ENCODE measurements at regions not wholly inside any gene's neighbourhood (a gene's known extent, or its start where the extent isn't known, plus 50 kb on each side); places are given as distances from the start of the nearest gene placed in this dataset.
A peak's percentile ranks its signal among the peaks of the same experiment; 100 is the strongest.

GRCh38 chr2:4174796-4175195, 471.4 kb downstream of the DCDC2C start:
- Histone ChIP-seq H3K4me3 (ENCODE audit: low read depth, low read length) (no peak overlapping the region), H3K27ac (no peak overlapping the region), H3K9me3 (ENCODE audit: severe bottlenecking) (peaks cover 11% of the 10 kb centered on the region), H3K36me3 (no peaks in the 10 kb centered on the region), H3K27me3 (ENCODE audit: insufficient read depth, low read depth, severe bottlenecking) (no peaks in the 10 kb centered on the region)
- TF ChIP-seq, protein P1, sequence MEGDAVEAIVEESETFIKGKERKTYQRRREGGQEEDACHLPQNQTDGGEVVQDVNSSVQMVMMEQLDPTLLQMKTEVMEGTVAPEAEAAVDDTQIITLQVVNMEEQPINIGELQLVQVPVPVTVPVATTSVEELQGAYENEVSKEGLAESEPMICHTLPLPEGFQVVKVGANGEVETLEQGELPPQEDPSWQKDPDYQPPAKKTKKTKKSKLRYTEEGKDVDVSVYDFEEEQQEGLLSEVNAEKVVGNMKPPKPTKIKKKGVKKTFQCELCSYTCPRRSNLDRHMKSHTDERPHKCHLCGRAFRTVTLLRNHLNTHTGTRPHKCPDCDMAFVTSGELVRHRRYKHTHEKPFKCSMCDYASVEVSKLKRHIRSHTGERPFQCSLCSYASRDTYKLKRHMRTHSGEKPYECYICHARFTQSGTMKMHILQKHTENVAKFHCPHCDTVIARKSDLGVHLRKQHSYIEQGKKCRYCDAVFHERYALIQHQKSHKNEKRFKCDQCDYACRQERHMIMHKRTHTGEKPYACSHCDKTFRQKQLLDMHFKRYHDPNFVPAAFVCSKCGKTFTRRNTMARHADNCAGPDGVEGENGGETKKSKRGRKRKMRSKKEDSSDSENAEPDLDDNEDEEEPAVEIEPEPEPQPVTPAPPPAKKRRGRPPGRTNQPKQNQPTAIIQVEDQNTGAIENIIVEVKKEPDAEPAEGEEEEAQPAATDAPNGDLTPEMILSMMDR (IDR thresholded peaks at IDR 0.05; ENCODE audit: low read depth, low read length), result no peak
- no peak for DNase-seq

DNA sequence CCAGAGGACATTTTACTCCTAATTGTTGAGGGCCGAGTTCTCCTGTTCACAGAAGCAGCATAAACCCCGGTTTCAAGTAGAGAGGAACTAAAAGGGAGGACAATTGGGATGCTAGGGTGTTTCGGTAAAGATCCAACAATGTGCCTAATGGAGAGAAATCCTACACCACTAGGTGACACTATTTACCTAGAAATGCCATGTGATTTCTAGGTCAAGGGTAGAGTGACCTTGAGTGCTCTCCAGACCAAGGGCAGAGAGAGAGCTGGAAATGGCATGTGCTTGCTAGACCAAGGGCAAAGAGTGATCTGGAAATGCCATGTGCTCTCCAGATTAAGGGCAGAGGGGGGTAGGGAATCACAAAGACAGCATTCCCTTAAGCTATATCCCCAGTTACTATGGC, 472.0 kb downstream of the DCDC2C start:
- H3K27me3 ChIP-seq (ENCODE audit: insufficient read depth, low read depth, severe bottlenecking), result no peaks in the 10 kb centered on the region
- TF ChIP-seq, protein P1 (IDR thresholded peaks at IDR 0.05; ENCODE audit: low read depth, low read length), result no peak
- H3K36me3 ChIP-seq, result no peaks in the 10 kb centered on the region
- H3K4me3 ChIP-seq (ENCODE audit: low read depth, low read length), result no peak overlapping the region
- peaks cover 11% of the 10 kb centered on the region for H3K9me3 ChIP-seq (ENCODE audit: severe bottlenecking)
- no peak overlapping the region for H3K27ac ChIP-seq
- DNase-seq, result no peak

DNA sequence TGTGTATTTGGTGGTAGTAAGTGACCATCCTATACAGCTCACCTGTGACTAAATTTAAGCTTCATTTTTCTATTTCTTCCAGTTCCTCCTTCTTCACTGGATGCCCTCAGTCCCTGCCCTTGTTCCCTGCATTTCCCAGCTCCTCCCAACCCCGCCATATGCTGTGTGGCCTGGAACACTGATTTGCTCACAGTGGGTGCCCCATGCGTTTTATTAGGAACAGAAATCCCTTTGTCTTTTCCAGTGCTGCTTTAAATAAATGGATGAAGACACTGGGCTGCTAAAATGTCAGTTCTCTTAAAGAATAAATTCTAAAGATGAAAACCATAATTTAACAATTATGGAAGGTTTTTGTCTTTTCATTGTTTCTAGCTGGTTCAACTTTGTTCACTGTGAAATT, 477.3 kb downstream of the DCDC2C start:
- no peak overlapping the region for H3K27ac ChIP-seq
- H3K36me3 ChIP-seq, result no peaks in the 10 kb centered on the region
- TF ChIP-seq, protein P1 (IDR thresholded peaks at IDR 0.05; ENCODE audit: low read depth, low read length), result no peak
- H3K27me3 ChIP-seq (ENCODE audit: insufficient read depth, low read depth, severe bottlenecking), result no peaks in the 10 kb centered on the region
- H3K9me3 ChIP-seq (ENCODE audit: severe bottlenecking), result peaks cover 9% of the 10 kb centered on the region
- no peak overlapping the region for H3K4me3 ChIP-seq (ENCODE audit: low read depth, low read length)
- no peak for DNase-seq

DNA sequence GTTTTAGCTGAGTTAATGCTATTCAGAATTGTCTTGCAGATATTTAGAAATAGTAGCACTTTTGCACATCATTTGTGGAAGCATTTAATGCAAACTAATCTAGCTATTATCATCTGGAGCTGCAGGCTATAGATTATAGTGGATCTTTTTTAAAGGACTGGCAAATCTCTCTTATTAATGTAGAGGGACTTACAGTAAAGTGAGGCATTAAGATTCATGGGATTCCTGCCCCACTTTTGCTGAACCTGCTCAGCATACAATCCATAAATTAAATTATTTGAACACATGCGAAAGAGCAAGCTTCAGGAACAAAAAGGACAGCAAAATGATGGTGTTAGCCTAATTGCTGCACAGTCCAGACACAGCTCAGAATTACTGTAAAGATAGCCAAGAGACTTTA, 477.7 kb downstream of the DCDC2C start:
- no peaks in the 10 kb centered on the region for H3K27me3 ChIP-seq (ENCODE audit: insufficient read depth, low read depth, severe bottlenecking)
- no peak overlapping the region for H3K27ac ChIP-seq
- no peak overlapping the region for H3K4me3 ChIP-seq (ENCODE audit: low read depth, low read length)
- H3K36me3 ChIP-seq, result no peaks in the 10 kb centered on the region
- peaks cover 6% of the 10 kb centered on the region for H3K9me3 ChIP-seq (ENCODE audit: severe bottlenecking)
- DNase-seq, result no peak
- TF ChIP-seq, protein P1 (IDR thresholded peaks at IDR 0.05; ENCODE audit: low read depth, low read length), result no peak

GRCh38 chr2:4188561-4188960, 485.2 kb downstream of the DCDC2C start:
- DNase-seq, result peak; percentile 82
- peaks cover 14% of the 10 kb centered on the region for H3K9me3 ChIP-seq (ENCODE audit: severe bottlenecking)
- TF ChIP-seq, protein P1 (IDR thresholded peaks at IDR 0.05; ENCODE audit: low read depth, low read length), result no peak
- no peaks in the 10 kb centered on the region for H3K27me3 ChIP-seq (ENCODE audit: insufficient read depth, low read depth, severe bottlenecking)
- no peak overlapping the region for H3K4me3 ChIP-seq (ENCODE audit: low read depth, low read length)
- H3K27ac ChIP-seq, result no peak overlapping the region
- no peaks in the 10 kb centered on the region for H3K36me3 ChIP-seq

DNA sequence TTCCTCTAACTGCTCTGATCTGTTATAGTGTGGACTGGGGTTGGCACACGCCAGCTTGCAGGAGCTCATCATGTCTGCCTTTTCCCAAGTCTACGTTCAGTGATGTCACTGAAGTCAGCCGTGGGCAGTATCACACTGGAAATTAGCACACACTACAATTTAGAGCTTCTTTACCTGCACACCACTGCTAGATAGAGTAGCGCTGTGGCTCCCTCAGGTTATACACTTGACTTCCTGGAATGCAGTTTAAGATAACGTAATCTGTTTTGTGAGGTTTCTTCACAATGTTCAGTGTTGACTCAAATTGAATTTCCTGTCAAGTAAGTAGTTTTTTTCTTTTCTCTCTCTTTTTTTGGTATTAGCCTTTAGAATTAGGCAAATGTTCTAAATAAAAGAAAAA, 487.2 kb downstream of the DCDC2C start:
- Histone ChIP-seq H3K36me3 (no peaks in the 10 kb centered on the region), H3K9me3 (ENCODE audit: severe bottlenecking) (peaks cover 14% of the 10 kb centered on the region), H3K4me3 (ENCODE audit: low read depth, low read length) (no peak overlapping the region), H3K27ac (no peak overlapping the region), H3K27me3 (ENCODE audit: insufficient read depth, low read depth, severe bottlenecking) (no peaks in the 10 kb centered on the region)
- no peak for DNase-seq
- TF ChIP-seq, protein P1 (IDR thresholded peaks at IDR 0.05; ENCODE audit: low read depth, low read length), result no peak

Measured in WERI-Rb-1 (cell line).